Amniotic epithelial cell (primary cell): ENCODE measurements at regions not wholly inside any gene's neighbourhood (a gene's known extent, or its start where the extent isn't known, plus 50 kb on each side); places are given as distances from the start of the nearest gene placed in this dataset.
"Not testable (repeated sequence)": the region's sequence is repeated elsewhere in the genome, so short reads cannot be mapped to it uniquely, and the experiment has no call there.

ENCODE experiments used
- DNase-seq: peaks from one replicate; pipeline ENCODE4 v3.0.0-alpha.2; 2010; ENCODE audit warnings: low read depth

DNA sequence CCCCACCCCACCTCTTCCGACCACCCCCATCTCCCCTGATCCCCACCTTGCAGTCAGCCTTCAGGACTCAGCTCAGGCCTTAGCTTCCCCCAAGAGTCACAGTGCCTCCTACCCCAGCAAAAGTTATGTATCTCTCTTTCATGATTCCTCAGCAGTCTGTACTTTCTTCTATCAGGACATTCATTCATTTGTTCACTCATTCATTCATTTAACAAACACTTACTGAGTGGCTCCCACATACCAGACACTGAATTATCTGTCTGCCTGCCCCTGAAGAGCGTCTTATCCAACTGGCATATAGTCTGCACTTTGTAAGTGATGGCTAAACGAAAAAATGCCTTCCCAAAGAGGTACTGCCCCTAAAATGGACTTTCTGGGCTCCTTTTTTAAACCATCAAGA lies 114.4 kb upstream of the SLC35F3 start:
- DNase-seq: no peak

DNA sequence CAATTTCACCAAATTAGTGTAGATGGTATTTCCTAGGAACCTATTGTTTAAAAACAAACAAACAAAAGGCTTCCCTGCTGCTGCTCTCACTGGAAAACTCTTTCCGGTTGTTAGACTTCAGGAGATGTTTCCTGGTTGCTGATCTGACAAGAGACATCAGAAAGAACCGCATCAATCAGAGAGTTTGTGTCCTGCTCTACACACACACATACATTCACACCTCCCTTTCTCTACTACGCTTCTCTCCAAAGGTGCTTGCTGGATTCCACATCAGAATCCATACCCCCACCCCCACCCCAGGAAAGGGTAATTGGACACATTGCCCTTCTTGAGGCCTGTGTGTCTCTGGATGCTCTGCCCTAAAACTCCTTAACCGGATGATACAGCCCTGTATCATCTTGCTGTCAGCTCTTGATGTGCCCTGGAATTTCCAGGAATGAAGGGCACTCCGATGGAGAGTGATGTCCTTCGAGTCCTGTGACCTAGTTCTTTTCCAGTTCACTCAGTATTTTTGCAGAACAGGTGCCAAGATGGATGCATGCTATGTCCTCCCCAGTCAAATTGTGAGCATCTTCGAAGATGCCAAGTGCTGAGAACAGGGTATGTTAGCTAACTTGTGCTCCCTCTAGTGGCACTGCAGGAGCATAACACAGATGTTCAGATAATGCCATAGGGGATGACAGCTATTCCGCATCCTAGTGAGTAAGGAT lies 113.7 kb upstream of the SLC35F3 start:
- DNase-seq: peak; percentile 44

DNA sequence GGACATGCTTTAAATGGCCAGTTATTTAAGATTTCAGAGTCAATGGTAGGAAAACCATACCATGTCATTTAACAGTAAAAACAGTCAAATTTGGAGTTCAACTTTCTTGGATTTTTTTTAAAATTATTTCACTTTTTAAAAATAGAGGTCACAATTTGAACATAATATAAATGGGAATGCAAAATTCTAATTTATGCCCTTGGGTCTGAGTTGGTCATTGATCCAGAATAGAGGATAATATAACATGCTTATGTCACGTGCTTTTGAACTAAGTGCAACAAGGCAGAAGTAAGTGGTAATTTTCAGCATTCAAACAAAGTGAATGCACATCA lies 113.1 kb upstream of the SLC35F3 start:
- no peak for DNase-seq

DNA sequence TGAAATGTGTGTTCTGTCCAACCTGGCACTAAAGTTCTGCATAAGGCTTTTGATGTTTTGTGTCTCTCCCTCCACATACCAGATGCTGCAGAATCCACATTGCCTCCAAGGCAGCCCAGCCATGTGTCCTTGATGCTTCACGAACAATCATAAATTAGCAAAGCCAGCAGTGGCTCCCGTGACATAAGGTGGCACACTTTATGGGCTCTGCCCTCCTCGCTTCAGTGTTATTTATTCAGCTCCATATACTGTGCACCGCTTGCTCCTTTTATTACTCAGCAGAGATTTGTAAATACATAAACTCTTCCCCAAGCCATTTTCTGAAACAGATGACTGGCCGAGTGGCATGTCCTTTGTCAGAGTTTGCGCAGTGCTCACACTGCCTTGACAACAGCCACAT lies 112.8 kb upstream of the SLC35F3 start:
- no peak for DNase-seq

DNA sequence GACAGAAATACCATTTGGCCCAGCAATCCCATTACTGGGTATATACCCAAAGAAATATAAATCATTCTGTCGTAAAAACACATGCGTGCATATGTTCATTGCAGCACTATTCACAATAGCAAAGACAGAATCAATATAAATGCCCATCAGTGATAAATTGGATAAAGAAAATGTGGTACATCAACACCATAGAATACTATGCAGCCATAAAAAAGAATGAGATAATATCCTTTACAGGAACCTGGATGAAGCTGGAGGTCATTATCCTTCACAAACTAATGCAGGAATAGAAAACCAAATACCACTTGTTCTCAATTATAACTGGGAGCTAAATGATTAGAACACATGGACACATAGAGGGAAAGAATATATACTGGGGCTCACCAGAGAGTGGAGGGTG lies 109.6 kb upstream of the SLC35F3 start:
- DNase-seq: no peak

DNA sequence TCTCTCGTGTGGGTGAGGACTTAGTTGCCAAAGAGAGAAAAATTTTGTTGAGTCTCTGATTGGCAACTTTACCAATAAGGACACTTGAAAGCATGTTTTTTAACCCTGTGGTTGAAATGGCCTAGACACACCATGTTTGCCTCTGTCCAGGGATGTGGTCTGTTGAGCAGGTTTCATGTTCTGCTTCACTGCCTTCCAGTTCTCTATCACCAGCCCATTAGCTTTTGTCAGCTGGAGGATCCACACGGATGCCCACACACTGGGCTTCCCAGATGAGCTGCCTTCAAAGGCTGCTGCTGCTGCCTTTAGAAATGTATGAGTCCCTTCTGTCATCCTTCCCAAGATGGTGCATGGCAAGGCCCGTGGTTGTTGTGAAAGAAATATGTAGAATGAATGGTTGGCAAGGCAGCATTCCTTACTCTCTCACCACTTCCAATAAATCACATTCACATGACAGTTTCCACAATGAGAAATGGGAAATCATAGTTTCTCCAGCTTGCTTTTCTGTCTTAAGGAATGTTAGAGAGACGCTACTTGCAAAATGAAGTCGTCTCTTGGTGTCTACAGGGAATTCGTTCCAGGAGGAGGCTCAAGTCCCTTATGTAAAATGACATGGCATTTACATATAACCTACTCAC lies 108.2 kb upstream of the SLC35F3 start:
- DNase-seq: no peak

DNA sequence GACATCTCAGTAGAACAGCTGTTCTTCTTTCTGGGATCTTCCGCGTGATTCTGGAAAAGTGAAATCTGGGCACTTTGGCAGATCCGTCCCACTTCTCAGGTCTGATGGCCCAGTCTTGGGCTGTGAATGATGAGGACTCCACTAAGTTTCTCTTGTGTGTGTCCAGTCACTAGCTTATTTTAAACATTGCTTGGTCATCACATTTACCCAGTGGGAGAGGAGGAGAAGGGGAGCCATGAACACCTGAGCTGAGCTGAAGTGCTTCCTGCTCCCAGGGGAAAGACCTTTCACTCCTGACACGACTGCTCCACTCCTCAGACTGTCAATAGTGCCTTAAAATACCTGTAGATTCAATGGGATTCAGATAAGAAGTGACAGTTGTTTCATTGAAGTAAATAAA lies 101.9 kb upstream of the SLC35F3 start:
- no peak for DNase-seq

DNA sequence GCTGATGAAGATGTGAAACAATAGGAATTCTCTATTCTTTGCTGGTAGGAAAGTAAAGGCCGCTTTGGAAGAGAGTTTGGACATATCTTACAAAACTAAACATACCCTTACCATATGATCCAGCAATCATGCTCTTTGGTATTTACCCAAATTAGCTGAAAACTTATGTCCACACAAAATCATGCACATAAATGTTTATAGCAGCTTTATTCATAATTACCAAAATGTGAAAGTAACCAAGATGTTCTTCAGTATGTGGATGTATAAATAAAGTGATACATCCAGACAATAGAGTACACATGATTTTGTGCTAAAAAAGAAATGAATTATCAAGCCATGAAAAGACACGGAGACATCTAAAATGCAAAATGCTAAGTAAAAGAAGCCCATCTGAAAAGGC lies 98.7 kb upstream of the SLC35F3 start:
- DNase-seq: no peak

DNA sequence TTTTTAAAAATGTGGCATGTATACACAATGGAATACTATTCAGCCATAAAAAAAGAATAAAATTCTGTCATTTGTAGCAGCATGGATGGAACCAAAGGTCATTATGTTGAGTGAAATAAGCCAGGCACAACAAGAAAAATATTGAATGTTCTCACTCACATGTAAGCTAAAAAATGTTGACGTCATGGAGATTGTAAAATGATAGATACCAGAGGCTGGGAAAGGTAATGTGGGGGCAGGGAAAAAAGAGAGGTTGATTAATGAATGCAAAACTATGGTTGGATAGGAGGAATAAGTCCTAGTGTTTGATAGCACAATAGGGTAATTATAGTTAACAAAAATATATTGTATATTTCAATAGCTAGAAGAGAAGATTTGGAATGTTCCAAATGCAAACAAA lies 89.1 kb upstream of the SLC35F3 start:
- no peak for DNase-seq

DNA sequence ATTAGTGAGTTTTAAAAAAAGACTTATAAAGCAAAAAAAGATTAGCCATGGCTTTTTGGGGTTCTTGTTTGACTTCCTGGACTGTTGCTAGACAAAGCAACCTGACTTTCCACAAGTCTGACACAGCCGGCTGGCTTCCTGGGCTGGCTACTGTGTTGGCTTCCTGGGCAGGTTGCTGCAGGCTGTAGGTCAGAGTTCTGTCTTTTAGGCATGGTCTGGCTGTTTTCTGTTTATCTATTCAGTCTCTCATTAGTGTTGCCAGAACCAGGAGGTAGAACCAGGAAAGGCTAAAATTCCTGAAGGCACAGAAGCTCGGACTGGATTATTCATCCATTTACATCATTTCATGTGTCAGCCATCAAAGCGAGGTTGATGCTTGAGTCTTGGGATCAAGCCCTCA lies 88.6 kb upstream of the SLC35F3 start:
- no peak for DNase-seq

DNA sequence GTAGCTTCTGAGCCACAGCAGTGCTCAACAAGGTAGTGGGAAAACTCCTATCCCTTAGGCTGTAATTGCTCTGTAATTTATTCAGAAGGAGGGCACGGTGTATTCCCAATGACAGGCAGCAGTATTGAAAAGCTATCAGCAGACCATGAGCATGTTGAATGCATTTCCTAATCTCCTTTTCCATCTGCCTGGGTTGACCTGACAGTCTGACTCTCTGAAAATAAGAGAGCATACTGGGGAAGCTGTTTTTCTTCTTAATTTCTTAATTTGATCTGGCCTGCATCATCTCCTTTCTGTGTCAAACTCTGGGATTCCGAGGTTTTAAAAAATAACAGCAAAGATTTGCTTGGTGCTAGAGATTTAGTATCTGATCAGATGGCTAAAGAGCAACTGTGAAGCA lies 88.1 kb upstream of the SLC35F3 start:
- DNase-seq: no peak

DNA sequence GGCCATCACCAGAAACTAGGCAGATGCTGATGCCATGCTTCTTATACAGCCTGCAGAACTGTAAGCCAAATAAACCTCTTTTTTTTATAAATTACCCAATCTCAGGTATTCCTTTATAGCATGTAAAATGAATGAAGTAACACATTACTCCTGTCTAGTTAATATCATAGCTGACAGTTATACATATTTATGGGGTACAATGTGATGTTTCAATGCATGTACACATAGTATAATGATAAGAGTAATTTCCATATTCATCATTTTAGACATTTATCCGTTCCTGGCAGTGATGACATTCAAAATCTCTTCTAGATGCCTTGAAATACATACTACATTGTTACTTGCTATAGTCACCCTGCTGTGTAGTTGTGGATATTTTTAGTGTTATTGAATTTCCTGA lies 85.4 kb upstream of the SLC35F3 start:
- no peak for DNase-seq

DNA sequence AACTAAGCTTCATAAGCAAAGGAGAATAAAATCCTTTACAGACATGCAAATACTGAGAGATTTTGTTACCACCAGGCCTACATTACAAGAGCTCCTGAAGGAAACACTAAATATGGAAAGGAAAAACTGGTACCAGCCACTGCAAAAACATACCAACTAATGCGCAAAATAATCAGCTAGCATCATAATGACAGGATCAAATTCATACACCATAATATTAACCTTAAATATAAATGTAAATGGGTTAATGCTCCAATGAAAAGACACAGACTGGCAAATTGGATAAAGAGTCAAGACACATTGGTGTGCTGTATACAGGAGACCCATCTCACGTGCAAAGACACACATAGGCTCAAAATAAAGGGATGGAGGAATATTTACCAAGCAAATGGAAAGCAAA lies 80.3 kb upstream of the SLC35F3 start:
- not testable (repeated sequence) for DNase-seq

DNA sequence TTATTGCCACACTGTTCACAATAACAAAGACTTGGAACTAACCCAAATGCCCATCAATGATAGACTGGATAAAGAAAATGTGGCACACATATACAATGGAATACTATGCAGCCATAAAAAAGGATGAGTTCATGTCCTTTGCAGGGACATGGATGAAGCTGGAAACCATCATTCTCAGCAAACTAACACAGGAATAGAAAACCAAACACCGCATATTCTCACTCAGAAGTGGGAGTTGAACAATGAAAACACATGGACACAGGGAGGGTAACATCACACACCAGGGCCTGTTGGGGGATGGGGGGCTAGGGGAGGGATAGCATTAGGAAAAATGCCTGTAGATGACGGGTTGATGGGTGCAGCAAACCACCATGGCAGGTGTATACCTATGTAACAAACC lies 76.5 kb upstream of the SLC35F3 start:
- not testable (repeated sequence) for DNase-seq

DNA sequence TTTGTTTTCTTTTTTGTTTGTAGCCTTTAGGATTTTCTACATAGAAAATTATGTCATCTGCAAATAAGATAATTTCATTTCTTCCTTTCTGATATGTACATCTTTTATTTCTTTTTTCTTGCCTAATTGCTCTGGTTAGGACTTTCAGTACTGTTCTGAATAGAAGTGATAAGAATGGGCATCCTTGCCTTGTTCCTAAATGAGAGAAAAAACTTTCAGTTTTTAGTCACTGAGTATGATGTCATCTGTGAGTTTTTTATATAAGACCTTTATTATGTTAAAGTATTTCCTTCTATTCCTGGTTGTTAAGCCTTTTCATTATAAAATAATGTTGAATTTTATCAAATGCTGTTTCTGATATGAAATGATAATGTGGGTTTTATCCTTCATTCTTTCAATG lies 76.0 kb upstream of the SLC35F3 start:
- no peak for DNase-seq

DNA sequence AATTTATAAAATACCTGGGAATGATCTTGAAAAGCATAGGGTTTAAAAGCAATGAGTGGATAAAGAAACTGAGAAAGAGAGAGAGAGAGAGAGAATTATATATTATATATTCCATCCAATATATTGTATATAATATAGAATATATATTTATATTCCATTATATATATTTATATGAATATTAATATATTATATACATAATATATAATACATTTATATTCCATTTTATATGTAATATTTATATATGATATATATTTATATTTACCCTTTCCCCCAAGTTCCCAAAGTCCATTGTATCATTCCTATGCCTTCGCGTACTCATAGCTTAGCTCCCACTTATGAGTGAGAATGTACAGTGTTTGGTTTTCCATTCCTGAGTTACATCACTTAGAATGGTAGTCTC lies 69.9 kb upstream of the SLC35F3 start:
- no peak for DNase-seq

DNA sequence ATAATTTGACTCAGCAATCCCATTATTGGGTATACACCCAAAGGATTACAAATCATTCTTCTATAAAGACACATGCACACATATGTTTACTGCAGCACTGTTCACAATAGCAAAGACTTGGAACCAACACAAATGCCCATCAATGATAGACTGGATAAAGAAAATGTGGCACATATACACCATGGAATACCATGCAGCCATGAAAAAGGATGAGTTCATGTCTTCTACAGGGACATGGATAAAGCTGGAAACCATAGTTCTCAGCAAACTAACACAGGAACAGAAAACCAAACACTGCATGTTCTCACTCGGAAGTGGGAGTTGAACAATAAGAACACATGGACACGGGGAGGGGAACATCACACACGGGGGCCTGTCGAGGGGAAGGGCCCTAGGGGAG lies 66.3 kb upstream of the SLC35F3 start:
- not testable (repeated sequence) for DNase-seq

DNA sequence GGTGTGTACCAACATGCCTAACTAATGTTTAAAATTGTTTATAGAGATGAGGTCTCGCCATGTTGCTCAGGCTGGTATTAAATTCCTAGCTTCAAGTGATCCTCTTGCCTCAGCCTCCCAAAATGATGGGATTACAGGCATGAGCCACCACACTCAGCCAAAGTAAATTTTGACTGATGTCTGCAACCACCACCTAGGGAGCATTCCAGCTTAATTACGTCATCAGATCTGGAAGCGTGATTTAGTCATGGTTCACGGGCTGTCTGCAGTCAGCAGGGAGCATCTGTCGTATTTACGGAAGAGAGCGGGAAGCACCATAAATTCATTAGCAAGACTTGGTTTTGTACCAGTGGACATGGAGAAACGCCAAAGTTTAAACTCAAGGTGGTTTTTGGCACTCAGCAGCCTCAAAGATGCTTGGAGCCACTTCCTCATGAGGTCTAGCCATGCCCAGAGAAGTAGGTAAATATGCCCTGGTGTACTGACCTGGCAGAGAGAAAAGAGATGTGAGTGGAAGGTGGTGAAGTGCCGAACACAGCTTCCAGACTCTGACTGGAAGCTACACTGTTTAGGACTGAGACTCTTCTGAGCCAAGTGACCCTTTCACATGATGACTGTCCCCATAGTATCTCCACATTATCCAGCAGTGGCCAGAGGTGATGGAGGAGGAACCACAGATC lies 60.8 kb upstream of the SLC35F3 start:
- DNase-seq: no peak

DNA sequence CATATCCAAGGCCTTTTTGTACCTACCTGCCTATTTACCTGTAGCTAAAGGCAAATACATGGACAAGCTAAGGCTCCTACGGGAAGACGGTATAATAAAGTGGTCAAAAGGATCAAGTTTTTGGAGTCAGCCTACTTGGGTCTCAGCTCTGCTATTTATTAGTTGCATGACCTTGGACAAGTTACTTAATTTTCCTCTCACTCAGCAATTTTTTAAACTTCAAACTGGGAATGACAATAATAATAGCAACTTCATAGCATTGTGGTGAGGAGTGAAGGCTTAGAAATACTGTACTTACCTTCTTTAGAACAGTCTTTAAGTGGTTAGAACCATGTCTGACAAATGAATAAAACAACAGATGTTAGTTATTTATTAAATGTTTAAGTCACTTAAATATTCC lies 60.2 kb upstream of the SLC35F3 start:
- no peak for DNase-seq

DNA sequence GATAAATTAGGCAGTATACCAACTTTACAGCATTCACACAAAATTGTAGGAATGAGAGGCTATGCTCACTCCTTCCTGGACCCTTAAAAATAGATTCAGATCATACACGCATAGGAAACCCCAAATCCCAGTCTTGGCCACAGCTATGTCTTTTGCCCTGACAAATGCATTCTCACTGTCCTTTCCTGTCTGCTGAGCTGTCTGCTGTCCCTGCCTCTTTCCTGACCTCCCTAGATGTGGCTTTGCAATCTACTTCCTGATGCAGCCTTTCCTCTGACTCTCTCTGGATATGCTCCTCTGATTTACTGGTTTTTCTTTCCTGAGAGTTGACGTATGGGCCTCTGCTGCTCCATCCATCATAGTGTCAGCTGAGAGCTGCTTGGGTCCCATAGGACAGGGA lies 59.8 kb upstream of the SLC35F3 start:
- DNase-seq: no peak
